GM12892 (cell line): ENCODE measurements at regions not wholly inside any gene's neighbourhood (a gene's known extent, or its start where the extent isn't known, plus 50 kb on each side); places are given as distances from the start of the nearest gene placed in this dataset.

ENCODE experiments used
- POLR2A ChIP-seq: IDR thresholded peaks from 2 replicates; pipeline ENCODE4 v1.6.1; 2011; ENCODE audit warnings: low read depth, low read length, control low read depth
- TAF1 ChIP-seq: IDR thresholded peaks from 2 replicates; pipeline ENCODE4 v1.6.1; 2011; ENCODE audit warnings: low read depth, mild to moderate bottlenecking, control low read depth, low read length, borderline replicate concordance

GRCh38 chr14:76948213-76948947 is 80.1 kb downstream of the IRF2BPL start:
- no peak for TF ChIP-seq POLR2A
- no peak for TF ChIP-seq TAF1
